NOMO-1 treated with dmso at 0.1 percent for 144 hours (cell line): ENCODE measurements at regions not wholly inside any gene's neighbourhood (a gene's known extent, or its start where the extent isn't known, plus 50 kb on each side); places are given as distances from the start of the nearest gene placed in this dataset.
"Not testable (repeated sequence)": the region's sequence is repeated elsewhere in the genome, so short reads cannot be mapped to it uniquely, and the experiment has no call there.

ENCODE experiments used
- DNase-seq: peaks from one replicate; lab custom pipeline; 2025; ENCODE audit not compliant: unreplicated experiment; lab: John Stamatoyannopoulos, UW

- no peak for DNase-seq
Measured at GRCh38 chr1:117753232-117753631, 147.4 kb downstream of the TENT5C start.

DNA sequence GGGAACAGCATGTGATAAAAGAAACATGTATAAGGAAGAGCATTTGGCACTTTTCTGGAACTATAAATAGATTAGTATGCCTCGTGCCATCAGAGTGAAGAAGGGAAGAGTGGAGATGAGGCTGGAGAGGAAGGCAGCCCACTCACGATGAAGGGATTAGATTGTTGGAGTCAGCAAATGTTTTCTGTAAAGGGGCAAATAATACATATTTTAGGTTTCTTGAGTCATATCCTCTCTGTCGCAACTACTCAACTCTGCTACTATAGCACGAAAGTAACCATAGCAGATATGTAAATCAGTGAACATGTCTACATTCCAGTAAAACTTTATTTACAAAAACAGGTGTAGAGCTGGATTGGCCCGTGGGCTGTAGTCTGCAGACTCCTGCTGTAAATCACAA lies 147.8 kb downstream of the TENT5C start:
- peak; percentile 25 for DNase-seq

DNA sequence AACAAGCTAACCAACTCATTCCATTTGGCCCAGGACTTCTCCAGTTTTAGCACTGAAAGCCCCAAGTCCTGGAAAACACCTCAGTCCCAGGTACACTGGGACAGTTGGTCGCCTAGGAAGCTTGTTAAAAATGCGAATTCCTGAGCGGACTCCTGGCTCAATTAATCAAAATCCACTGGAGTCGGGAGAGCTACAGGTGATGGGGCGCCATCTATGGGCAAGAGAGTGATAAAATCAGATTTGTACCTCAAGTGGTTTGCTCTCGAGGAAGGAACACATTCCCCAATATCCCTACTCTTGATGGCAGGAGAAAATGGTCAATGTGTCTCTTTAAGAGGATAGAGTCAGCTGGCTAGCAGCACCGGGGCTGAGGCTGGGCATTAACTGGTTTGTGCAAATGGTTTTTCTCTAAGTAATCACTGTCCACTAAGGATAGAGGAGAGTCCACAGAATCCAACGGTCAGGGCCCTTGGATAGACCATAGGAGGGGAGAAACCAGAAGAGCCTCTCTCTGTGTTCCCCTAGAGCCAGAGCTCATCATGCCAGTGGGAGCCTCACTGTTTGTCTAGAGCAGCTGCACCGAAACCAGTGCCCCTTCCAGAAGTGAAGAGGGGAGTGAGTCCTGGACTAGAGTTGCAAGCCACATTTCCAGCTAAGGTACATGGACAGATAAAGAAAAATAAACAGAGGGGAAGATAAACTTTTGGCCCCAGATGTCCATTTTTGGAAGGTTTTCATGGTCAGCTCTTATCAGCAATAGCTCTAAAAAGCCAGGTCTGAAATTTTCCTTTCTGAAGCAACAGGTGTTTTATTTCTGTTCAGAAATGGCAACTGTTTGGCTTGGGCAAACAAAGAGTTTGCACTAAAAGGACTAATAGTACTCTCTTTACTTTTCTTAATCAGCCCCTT lies 148.5 kb downstream of the TENT5C start:
- no peak for DNase-seq

- DNase-seq, result no peak
Measured at GRCh38 chr1:117757668-117758067, 151.8 kb downstream of the TENT5C start.

DNA sequence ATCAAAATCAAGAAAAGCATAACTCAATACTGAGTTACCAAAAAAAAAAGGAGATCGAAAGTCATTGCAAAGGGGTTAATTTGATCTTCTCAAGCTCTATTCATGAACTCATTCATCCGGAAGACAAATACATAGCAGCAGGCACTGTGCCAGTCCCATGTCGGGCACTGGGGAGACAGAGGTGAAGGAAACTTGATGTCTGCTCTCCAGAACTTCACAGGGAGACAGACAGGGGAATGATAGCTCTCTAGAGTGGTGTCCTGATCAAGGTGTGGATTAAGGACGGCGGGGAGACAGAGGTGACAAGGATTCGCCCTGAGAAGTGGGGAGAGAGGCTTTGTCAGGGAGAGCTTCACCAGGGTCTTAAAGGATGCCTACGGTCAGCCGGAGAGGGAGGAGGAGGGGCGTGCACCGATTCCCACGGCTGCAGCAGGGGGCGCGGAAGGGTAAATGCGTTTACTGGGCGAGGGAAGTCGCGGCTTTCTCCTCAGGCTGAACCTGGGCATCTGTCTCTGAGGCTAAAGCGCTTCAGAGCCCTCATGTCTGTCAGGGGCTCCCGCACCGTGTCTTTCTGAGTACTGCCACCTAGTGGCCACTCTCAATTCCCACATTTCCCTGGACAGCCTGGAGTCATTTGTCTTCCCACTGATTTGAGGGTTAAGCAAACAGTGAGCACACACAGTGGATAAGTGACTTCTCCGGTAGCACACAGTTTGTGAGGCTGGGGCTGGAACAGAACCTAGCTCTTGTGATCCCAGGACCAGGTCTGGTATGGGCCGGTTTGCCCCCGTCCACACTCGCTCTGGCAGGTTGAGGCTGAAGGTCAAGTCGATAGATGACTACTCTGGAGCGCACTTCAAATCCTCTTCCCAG lies 152.8 kb downstream of the TENT5C start:
- DNase-seq, result peak; percentile 44

DNA sequence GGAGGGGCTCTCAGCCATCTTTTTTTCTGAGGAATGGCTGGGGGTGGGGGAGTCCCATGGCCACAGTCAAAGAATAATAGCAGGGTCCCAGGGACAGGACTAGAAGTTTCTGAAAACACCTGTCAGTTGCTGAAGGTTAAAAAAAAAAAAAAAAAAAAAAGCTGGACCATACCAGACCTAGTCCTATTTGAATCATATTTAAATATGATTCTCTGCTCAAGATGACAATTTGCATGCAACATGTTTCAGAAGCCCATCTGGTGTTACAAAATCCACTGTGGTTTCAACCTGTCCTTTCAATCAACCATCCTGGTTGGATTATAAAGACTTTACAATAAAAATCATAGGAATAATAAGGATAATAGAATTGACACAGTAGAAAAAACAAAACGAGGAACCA lies 153.7 kb downstream of the TENT5C start:
- no peak for DNase-seq

- DNase-seq, result no peak
Measured at GRCh38 chr1:117760069-117760468, 154.2 kb downstream of the TENT5C start.

GRCh38 chr1:117760485-117760884 lies 154.6 kb downstream of the TENT5C start:
- no peak for DNase-seq

GRCh38 chr1:117767756-117768155 lies 161.7 kb downstream of the GDAP2 start:
- DNase-seq, result not testable (repeated sequence)

DNA sequence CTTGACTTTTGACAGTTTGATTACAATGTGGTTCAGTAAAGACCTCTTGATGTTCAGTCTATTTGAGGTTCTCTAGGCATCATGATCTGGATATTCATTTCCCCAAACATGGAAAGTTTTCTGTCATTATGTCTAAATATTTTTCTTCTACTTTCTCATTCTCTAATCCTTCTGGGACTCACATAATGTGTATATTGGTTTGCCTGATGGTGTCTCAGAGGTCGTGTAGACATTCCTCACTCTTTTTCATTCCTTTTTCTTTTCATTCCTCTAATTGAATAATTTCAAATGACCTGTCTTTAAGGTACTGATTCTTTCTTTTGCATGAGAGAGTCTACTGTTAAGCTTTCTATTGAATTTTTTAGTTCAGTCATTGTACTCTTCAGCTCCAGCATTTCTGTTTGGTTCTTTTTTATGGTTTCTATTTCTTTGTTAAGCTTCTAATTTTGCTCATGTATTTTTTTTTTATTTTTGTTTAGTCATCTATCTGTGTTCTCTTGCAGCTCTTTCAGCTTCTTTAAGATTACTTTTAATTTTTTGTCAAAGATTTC lies 158.4 kb downstream of the GDAP2 start:
- DNase-seq, result no peak

- no peak for DNase-seq
Measured at GRCh38 chr1:117779364-117779763, 150.1 kb downstream of the GDAP2 start.

- DNase-seq, result no peak
Measured at GRCh38 chr1:117780687-117781475, 148.5 kb downstream of the GDAP2 start.

DNA sequence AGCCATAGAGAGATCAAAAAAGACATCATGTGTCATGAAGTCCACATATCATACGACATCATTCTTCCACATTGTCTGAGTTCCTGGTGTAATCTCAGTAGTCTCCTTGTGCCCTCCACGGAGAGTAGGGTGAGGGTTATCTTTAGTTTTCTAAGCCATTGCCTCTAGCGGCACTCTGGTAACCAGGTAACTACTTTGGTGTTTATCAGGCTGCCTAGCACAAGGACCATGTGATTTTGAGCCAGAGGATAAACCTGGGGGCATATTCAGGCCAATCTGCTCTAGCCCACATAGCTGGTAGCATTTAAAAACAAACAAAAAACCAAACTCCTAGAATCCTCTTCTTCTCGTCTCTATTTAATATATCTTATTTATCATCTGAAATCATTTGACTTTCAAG lies 147.4 kb downstream of the GDAP2 start:
- no peak for DNase-seq

DNA sequence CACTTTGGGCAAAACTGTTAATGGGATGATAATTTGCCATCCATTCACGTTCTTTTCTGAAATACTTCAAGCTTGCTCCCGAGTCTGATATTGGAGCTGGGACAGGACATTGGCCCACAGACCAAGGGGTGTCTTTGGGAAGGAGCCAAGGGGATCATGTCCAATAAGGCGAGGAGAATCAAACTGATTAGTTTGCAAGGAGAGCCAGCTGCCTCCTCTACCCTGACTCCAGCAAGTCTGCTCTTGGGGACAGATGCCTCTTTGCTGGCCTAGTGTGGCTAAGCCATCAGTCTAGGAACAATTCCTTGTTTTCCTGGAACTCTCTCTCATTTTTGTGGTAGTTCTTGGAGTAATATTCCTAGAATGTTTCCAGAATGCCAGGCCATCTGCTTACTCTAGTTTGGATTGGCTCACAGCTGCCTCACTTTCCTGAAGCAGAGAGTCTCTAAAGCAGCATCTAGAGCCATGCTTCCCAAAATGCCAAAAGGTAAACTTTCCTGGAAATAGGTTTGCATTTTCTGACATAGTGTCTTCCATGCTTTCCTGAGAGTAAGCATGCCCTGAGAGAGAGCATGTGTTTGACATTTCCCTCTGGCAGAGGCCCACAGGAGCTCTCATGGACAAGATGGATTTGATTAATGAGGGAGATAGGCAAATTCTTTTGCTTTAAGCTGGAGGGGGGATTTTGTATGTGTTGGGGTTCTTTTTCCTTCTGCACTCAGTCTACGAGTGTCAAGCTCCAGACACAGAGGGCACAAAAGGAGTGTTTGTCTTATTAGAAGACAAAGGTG lies 145.6 kb downstream of the GDAP2 start:
- DNase-seq, result no peak

DNA sequence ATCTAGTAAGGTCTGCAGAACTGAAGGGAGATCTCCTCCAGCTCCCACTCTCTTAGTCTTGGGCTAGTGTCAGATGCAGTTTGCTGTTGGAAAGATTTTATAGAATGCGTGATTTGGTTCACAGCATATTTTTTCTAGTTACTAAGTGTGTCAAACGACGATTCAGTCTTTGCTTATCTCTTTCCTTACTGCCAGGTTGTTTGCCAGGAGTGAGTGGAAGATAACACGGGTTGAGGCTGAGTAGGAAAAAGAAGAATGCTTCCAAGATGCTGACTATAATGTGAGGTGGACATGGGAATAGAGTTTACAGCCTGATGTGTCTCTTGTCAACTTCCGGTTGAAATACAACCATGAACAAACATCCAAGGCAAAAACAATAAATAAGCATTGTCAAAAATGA lies 141.4 kb downstream of the GDAP2 start:
- no peak for DNase-seq

DNA sequence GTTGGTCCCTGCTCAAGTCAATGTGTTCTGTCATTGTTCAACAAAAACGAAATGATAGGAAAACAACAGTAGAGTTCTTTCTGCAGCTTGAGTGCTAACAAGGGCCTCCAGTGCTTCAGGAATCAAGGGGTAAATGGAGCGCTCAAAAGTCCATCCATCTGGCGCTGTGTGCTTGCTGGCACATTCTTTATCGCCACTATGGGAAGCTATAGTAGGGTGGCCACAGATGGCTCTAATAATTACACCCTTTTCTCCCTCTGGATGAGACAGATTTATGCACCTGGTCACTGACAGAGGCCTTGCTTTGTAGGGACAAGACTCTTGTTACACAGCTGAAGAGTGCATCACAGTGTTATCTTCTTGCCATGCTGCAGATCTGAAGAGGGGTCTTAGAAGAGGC lies 136.0 kb downstream of the GDAP2 start:
- no peak for DNase-seq

GRCh38 chr1:117794073-117794472 lies 135.3 kb downstream of the GDAP2 start:
- DNase-seq, result no peak

GRCh38 chr1:117795190-117795589 lies 134.2 kb downstream of the GDAP2 start:
- no peak for DNase-seq

DNA sequence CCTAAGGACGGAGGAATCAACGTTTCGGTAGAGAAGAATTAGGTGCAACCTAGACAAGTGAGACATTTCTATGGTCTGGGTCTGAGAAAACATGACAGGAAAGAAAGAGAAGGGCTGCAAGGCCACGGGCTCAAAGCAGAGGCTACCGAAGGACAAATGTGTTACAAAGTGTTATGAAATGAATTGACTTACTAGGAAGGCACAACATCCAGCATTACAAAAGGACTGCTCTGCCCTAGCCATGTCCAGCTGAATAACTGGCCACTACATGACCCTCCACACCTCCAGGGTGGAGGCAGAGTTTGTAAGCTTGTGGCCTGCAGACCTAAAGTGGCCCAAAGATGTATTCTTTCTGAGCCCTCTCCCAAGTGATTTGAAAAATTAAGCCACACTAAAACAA lies 133.6 kb downstream of the GDAP2 start:
- DNase-seq, result no peak

DNA sequence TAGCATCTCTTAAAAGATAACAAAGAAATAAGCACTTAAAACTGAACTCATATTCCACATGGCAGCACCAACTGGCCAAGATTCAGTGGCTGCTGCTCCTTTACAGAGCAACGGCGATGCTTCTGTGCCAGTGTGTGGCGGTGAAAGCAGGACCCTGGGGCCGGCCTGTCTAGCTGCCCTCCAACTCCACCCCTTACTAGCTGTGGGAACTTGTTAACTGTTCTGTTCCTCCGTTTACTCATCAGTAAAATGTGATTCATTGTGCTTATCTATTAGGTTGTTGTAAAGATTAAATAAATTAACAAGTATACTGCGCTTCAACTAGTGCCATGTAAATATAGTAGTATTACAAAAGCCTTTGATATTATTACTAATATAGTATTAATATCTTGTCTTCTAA lies 133.2 kb downstream of the GDAP2 start:
- DNase-seq, result no peak
